Hippocampal formation (tissue), 2 donors: ENCODE measurements at regions not wholly inside any gene's neighbourhood (a gene's known extent, or its start where the extent isn't known, plus 50 kb on each side); places are given as distances from the start of the nearest gene placed in this dataset.

Experiments used
- DNase-seq, 2 donors: peaks; one replicate each; lab custom pipeline; 2025; lab: John Stamatoyannopoulos, UW

GRCh38 chr3:64913515-64913914 is 225.7 kb upstream of the ADAMTS9 start:
- no peak for DNase-seq

- no peak for DNase-seq
Observed at GRCh38 chr3:64911138-64911537, 223.3 kb upstream of the ADAMTS9 start.

- DNase-seq, result no peak
Observed at GRCh38 chr3:64909757-64910467, 222.1 kb upstream of the ADAMTS9 start.

GRCh38 chr3:64909011-64909410 is 221.2 kb upstream of the ADAMTS9 start:
- no peak for DNase-seq

GRCh38 chr3:64908251-64908685 is 220.5 kb upstream of the ADAMTS9 start:
- no peak for DNase-seq

- DNase-seq, result no peak
Observed at GRCh38 chr3:64905906-64906410, 218.2 kb upstream of the ADAMTS9 start.

GRCh38 chr3:64903006-64903405 is 215.2 kb upstream of the ADAMTS9 start:
- no peak for DNase-seq

- DNase-seq, result no peak
Observed at GRCh38 chr3:64901986-64902516, 214.3 kb upstream of the ADAMTS9 start.

- no peak for DNase-seq
Observed at GRCh38 chr3:64901522-64901885, 213.7 kb upstream of the ADAMTS9 start.

- no peak for DNase-seq
Observed at GRCh38 chr3:64900617-64901521, 213.1 kb upstream of the ADAMTS9 start.

- DNase-seq, result no peak
Observed at GRCh38 chr3:64900156-64900555, 212.4 kb upstream of the ADAMTS9 start.

- DNase-seq, result no peak
Observed at GRCh38 chr3:64898941-64899340, 211.1 kb upstream of the ADAMTS9 start.

GRCh38 chr3:64895991-64896895 is 208.4 kb upstream of the ADAMTS9 start:
- no peak for DNase-seq

- DNase-seq, result no peak
Observed at GRCh38 chr3:64895106-64895990, 207.5 kb upstream of the ADAMTS9 start.

- DNase-seq, result no peak
Observed at GRCh38 chr3:64894006-64894405, 206.2 kb upstream of the ADAMTS9 start.

GRCh38 chr3:64892671-64893309 is 205.0 kb upstream of the ADAMTS9 start:
- DNase-seq, result no peak

- no peak for DNase-seq
Observed at GRCh38 chr3:64891021-64891420, 203.2 kb upstream of the ADAMTS9 start.

GRCh38 chr3:64890466-64890865 is 202.7 kb upstream of the ADAMTS9 start:
- DNase-seq, result no peak

GRCh38 chr3:64890006-64890405 is 202.2 kb upstream of the ADAMTS9 start:
- DNase-seq, result no peak

GRCh38 chr3:64888840-64889392 is 201.1 kb upstream of the ADAMTS9 start:
- DNase-seq, result no peak
